OCI-M2 (cell line): ENCODE measurements at regions not wholly inside any gene's neighbourhood (a gene's known extent, or its start where the extent isn't known, plus 50 kb on each side); places are given as distances from the start of the nearest gene placed in this dataset.

Experiments used
- DNase-seq: peaks from one replicate; lab custom pipeline; 2025; ENCODE audit not compliant: unreplicated experiment; lab: John Stamatoyannopoulos, UW

DNA sequence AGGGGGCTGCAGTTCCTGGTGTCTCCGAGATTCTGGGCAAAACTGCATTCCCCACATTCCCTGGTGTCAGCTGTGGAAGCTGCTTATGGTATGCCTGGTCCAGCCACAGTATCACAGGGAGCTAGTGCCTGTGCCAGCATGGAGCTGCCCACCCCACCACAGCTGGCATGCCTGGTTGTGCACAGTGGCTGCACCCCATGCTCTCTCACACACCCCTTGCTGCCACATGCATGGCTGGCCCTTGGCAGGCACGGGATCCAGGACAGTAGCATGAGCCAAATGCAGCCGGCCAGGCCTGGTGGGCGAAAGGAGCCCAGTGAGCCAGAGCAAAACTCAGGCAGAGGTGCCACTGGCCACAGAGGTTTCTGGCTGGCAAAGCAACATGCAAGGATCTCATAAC is 418.0 kb upstream of the SPOCK3 start:
- no peak for DNase-seq

- DNase-seq = no peak
These were observed 403.6 kb upstream of the ANXA10 start for GRCh38 chr4:167688660-167689142.

DNA sequence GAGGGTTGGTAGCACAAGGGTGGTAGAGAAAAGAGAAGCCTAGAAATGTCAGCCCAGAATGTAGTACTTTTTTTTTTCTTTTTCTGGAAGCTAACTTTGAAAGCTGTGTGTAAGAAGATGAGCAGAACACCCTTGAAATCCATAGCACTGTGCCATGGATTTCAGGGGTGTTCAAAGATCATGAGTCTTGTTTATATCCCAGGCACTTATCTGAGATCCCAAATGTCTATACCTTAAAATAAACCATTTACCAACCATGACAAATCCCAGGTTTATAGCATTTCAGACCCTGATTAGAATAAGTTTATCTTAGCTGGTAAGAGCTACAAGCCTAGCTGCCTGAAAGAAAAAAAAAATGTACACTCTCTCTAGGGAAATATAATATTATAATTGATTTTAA is 389.9 kb upstream of the ANXA10 start:
- DNase-seq = no peak

- no peak for DNase-seq
These were observed 380.8 kb upstream of the ANXA10 start for GRCh38 chr4:167711517-167711916.

DNA sequence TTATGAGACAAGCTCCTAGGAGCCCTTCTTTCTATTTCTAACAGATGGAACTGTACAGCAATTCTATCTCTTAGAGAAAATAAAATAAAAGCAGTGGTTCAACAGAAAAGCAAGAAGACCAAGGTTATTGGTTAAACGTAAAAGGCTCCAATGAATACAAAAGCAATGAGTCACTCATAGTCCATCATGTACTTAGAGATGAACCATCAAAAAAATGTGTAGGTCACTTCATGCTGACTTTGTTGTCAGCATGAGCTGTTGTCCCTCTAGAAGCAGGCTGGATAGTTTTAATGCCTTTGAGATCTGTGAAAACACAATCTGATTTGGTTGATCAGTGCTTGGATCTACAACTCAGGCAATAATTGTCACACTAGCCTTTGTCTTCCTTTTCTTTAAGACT is 378.6 kb upstream of the ANXA10 start:
- no peak for DNase-seq

DNA sequence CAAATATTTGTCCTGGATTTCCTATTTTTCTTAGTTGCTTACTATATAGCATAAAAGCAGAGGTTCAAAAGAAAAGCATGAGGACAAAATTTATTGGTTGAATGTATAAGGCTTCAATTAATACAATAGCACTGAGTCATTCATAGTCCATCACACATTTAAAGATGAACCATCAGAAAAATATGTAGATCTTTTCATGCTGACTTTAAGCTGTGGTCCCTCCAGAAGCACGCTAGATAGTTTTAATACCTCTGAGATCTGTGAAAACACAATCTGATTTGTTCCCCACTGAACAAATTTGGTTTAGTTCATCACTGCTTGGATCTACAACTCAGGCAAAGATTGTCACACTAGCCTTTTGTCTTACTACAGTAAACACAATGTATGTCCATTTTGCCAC is 377.2 kb upstream of the ANXA10 start:
- DNase-seq = no peak

DNA sequence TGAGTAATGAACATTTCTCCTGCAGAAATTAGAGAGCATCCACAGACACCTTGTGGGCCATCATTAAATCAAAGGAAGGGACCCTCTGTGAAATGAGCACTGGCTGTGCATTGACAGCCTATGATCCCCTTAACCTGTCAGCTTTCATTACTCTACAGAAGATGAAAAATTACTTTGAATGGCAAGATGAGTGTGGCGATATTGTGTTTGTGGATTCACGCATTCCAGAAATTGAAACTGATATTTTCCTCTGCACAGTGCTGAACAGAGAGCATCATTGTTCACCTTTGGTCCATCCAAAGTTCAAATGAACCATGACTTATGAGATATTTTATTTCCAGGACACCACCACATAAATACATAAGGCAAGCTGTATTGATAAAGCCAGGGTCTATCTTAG is 374.8 kb upstream of the ANXA10 start:
- DNase-seq = no peak

GRCh38 chr4:167721617-167722486 is 370.5 kb upstream of the ANXA10 start:
- no peak for DNase-seq

DNA sequence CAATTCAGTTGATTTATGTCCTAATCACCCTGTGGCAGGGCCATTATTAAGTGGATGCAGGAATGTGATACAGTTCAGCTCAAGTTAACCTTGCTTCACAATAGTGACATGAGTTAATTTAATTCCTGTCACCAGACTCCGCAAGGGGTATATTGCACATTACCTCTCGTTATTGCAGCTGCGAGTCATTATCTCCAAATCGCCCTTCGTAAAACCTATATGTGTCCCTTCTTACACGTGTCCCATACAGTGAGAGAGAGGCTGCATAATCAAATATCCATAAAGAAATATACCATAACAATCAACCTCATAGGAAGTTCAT is 369.9 kb upstream of the ANXA10 start:
- no peak for DNase-seq

- DNase-seq = no peak
These were observed 367.4 kb upstream of the ANXA10 start for GRCh38 chr4:167724941-167725340.

- no peak for DNase-seq
These were observed 361.6 kb upstream of the ANXA10 start for GRCh38 chr4:167730769-167731168.

GRCh38 chr4:167745024-167745687 is 347.2 kb upstream of the ANXA10 start:
- DNase-seq = no peak

DNA sequence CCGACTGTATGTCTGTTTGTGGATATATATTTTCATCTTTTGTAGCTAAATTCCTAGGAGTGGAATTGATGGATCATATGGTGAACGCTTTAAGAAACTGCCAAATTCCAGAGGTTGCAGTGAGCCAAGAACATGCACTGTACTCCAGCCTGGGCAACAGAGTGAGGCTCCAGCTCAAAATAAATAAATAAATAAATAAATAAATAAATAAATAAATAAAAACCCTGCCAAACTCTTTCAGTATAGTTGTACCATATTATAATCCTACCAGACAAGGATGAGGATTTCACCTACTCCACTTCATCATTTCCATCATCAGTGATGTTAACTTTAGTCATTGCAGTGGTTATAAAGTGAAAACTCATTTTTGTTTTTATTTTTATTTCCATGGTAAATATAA is 325.1 kb upstream of the ANXA10 start:
- no peak for DNase-seq

DNA sequence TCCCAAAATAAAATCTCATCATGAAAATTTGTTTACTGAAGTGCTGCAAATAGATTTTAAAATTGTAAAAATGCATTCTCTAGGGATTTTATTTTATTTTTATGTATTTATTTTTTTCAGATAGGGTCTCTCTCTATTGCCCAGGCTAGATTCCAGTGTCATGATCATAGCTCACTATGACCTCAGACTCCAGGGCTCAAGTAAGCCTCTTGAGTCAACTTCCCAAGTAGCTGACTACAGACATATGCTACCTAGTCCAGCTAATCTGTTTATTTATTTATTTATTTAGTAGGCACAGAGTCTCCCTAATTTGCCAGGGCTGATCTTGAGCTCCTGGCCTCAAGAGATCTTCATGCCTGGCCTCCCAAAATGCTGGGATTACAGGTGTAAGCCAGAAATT is 317.7 kb upstream of the ANXA10 start:
- no peak for DNase-seq

- no peak for DNase-seq
These were observed 317.0 kb upstream of the ANXA10 start for GRCh38 chr4:167775375-167775774.

GRCh38 chr4:167779280-167779679 is 313.1 kb upstream of the ANXA10 start:
- DNase-seq = no peak

DNA sequence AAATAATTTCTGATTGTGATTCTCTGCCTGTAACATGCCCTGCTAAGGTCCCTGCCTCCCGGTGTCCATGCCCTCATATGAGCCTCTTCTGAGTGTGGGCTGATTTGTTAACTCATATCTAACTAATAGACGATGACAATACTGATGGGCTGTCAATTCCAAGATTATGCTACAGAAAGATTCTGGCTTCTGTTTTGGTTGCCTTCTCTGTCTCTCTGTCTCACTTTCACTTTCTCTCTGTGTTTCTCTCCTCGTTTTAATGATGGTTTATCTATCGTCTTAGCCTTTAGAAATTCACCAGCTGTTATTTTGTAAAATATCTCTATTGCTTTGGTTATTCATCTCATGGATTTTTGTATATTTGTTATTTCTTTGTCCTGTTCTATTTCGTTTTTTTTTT is 312.5 kb upstream of the ANXA10 start:
- no peak for DNase-seq

- no peak for DNase-seq
These were observed 307.5 kb upstream of the ANXA10 start for GRCh38 chr4:167784826-167785225.

GRCh38 chr4:167785523-167785922 is 306.8 kb upstream of the ANXA10 start:
- DNase-seq = no peak

DNA sequence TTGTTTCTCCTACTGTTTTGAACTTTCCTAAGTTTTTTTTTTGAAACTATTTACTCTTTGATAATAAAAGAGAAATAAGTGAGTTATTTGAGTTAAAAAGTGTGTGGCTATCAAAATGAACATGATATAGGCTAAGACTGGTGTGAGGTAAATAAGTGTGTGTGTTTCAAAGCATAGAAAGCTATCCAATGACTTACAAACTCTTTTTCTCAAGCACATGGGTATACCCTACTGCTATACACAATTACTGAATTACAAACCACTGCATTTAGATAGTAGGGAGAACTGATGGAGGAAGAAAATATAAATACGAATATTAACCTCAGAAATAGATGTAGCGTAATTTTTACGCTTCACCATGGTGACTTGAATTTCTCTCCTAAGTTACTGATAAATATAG is 305.8 kb upstream of the ANXA10 start:
- DNase-seq = no peak

DNA sequence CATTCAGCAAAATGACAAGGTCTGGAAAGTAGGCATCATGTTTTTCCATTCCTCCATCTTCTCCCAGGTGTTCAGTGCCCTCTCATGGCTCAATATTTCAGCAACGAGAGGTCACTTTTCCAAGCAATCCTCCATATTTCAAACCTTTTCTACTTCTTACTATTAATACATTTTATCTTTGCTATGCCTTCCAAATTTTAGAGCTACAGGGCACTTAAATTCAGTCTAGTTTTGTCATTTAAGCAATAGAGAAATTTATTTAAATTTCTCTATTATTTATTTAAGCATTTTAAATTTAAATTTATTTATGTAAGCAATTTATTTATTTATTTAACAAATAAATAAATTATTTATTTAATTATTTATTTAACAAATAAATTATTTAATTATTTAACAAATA is 305.1 kb upstream of the ANXA10 start:
- no peak for DNase-seq

DNA sequence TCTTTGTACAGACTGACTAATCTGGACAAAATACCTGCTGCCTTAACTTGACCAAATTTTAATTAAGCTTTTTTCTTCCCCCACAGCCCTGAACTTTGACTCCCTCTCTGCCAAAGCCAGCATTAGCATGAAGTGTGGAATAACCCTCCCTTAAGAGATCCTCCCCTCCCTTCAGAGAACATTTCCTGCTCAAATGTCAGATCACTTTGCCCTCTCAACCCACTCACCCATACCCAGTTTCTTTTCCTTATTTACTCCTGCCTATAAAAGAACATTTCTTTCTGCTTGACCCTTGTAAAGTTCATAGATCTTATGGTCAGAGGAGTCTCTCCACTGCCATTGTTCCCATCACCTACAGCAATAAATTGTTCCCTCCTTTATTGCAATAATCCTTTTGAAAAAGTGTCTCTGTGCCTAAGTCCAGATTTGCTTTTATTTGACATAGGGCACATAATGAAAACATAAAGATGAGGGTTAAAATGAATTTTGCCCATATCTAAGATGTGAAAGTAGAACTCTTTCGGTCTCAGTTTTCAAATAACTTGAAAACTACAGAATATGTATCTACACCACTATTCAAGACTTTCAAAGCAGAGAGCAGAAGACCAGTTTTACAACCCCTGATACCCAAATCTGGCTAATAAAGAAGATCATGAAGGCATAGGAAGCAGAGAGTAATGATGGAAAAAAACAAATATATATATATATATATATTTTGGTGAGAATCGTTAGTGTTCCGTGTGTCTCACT is 289.7 kb upstream of the ANXA10 start:
- DNase-seq = no peak
